Adipocyte (in vitro differentiated cells): ENCODE measurements at regions not wholly inside any gene's neighbourhood (a gene's known extent, or its start where the extent isn't known, plus 50 kb on each side); places are given as distances from the start of the nearest gene placed in this dataset.
"Not testable (repeated sequence)": the region's sequence is repeated elsewhere in the genome, so short reads cannot be mapped to it uniquely, and the experiment has no call there.

ENCODE experiments used
- DNase-seq: peaks from one replicate; pipeline ENCODE4 v3.0.0-alpha.2; 2015; ENCODE audit warnings: low read depth
- H3K27me3 ChIP-seq: replicated peaks from 2 replicates; pipeline ENCODE4 v1.7.0; 2013; ENCODE audit warnings: mild to moderate bottlenecking, low read length, moderate library complexity; ENCODE audit not compliant: control insufficient read depth, insufficient read depth
- H3K36me3 ChIP-seq: 2 replicates; pipeline ENCODE4 v1.7.0; 2013; ENCODE audit warnings: low read length, mild to moderate bottlenecking, moderate library complexity; ENCODE audit not compliant: control insufficient read depth, insufficient read depth, severe bottlenecking
- H3K4me1 ChIP-seq: 2 replicates; pipeline ENCODE4 v1.7.0; 2013; ENCODE audit warnings: mild to moderate bottlenecking, low read length, moderate library complexity; ENCODE audit not compliant: control insufficient read depth, insufficient read depth
- H3K4me3 ChIP-seq: 2 replicates; pipeline ENCODE4 v1.7.0; 2013; ENCODE audit warnings: mild to moderate bottlenecking, low read length, moderate library complexity
- H3K9ac ChIP-seq: 2 replicates; pipeline ENCODE4 v1.7.0; 2013; ENCODE audit warnings: mild to moderate bottlenecking, low read length, moderate library complexity
- H3K9me3 ChIP-seq: 2 replicates; pipeline ENCODE4 v1.7.0; 2013; ENCODE audit warnings: mild to moderate bottlenecking, low read length, moderate library complexity; ENCODE audit not compliant: control insufficient read depth

- DNase-seq = peak; percentile 7
- H3K4me1 ChIP-seq = no peaks in the 10 kb centered on the region
These were observed 178.7 kb upstream of the ANKRD28 start for GRCh38 chr3:15976524-15976923.

DNA sequence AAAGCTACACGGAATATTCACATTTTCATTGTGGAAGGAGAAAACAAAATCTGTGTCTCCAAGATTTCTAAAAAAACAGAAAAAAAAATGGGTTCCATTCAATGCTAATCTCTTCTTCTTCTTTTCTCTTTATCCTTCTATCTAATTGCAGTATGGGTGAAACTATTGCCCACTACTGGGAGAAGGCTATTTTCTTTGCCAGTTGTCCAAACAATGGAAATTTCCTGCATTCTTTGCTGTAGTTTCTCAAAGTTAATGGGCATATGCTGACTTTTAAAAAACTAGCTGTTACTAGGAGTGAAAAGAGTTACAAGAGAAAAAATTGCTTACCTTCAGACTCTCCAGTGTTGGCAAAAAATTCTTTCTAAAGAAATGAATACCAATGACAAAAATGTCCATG, 179.3 kb upstream of the ANKRD28 start:
- Histone ChIP-seq H3K36me3 (no peaks in the 10 kb centered on the region), H3K9me3 (no peaks in the 10 kb centered on the region), H3K4me1 (peaks cover under 1% of the 10 kb centered on the region), H3K4me3 (no peak overlapping the region), H3K9ac (no peak overlapping the region), H3K27me3 (no peaks in the 10 kb centered on the region)
- peak; percentile 47 for DNase-seq

More at GRCh38 chr3:15976524-15976923, 178.7 kb upstream of the ANKRD28 start:
- no peak overlapping the region for H3K9ac ChIP-seq
- H3K36me3 ChIP-seq = no peaks in the 10 kb centered on the region
- H3K9me3 ChIP-seq = no peaks in the 10 kb centered on the region
- H3K4me3 ChIP-seq = no peak overlapping the region
- H3K27me3 ChIP-seq = no peaks in the 10 kb centered on the region

DNA sequence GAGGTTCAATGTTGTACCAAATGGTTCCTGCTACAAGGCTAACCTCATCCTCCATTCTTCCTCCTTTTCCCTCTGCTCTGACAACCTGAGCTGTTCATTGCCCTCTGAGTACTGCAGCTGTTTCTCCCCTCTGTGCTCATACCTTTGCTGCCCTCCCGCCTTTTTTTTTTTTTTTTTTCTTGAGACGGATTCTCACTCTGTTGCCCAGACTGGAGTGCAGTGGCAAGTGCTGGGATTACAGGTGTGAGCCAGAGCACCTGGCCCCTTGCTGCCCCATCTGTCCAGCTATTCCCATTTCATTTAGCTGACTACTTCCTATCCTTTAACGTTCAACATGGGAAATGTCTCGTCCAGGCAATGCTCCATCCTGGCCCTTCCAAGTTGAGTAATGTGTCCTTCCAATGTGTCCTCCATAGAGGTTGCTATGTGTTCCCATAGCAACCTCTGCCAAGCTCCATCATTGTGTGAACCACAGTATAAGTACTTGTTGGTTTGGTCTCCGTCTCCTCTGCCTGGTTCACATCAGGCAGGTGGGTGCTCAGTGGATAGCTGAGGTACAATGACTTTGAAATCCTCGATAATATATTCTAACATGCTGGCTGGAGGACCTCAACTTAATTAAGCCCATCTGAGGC, 179.9 kb upstream of the ANKRD28 start:
- Histone ChIP-seq H3K36me3 (no peaks in the 10 kb centered on the region), H3K27me3 (no peaks in the 10 kb centered on the region), H3K9me3 (no peaks in the 10 kb centered on the region), H3K4me3 (no peak overlapping the region), H3K9ac (no peak overlapping the region), H3K4me1 (peaks cover 7% of the 10 kb centered on the region)
- no peak for DNase-seq

- Histone ChIP-seq H3K27me3 (no peaks in the 10 kb centered on the region), H3K36me3 (no peaks in the 10 kb centered on the region), H3K9ac (no peak overlapping the region), H3K9me3 (no peaks in the 10 kb centered on the region), H3K4me3 (no peak overlapping the region), H3K4me1 (peaks cover 17% of the 10 kb centered on the region)
- no peak for DNase-seq
These were observed 181.0 kb upstream of the ANKRD28 start for GRCh38 chr3:15978801-15979200.

GRCh38 chr3:15979495-15979894, 181.7 kb upstream of the ANKRD28 start:
- DNase-seq = no peak
- H3K9me3 ChIP-seq = no peaks in the 10 kb centered on the region
- no peak overlapping the region for H3K9ac ChIP-seq
- H3K36me3 ChIP-seq = no peaks in the 10 kb centered on the region
- H3K4me1 ChIP-seq = peaks cover 23% of the 10 kb centered on the region
- H3K4me3 ChIP-seq = no peak overlapping the region
- H3K27me3 ChIP-seq = no peaks in the 10 kb centered on the region

DNA sequence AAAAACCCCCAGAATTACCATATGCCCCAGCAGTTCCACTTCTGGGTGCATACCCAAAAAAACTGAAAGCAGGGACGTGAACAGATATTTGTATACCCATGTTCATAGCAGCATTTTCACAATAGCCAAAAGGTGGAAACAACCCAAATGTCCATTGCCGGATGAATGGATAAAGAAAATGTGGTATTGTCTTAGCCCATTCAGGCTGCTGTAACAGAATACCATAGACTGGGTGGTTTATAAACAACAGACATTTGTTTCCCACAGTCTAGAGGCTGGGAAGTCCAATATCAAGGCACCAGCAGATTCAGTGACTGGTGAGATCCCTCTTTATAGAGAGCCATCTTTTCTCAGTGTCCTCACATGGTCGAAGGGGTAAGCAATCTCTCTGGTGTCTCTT, 182.1 kb upstream of the ANKRD28 start:
- Histone ChIP-seq H3K4me1 (peaks cover 23% of the 10 kb centered on the region), H3K27me3 (no peaks in the 10 kb centered on the region), H3K9me3 (no peaks in the 10 kb centered on the region), H3K36me3 (no peaks in the 10 kb centered on the region), H3K9ac (no peak overlapping the region), H3K4me3 (no peak overlapping the region)
- DNase-seq = no peak

- DNase-seq = no peak
- Histone ChIP-seq H3K9me3 (no peaks in the 10 kb centered on the region), H3K27me3 (no peaks in the 10 kb centered on the region), H3K4me1 (peaks cover 23% of the 10 kb centered on the region), H3K9ac (peak overlapping the region; percentile 77), H3K4me3 (peak overlapping the region; percentile 66), H3K36me3 (no peaks in the 10 kb centered on the region)
These were observed 184.5 kb upstream of the ANKRD28 start for GRCh38 chr3:15982243-15982642.

DNA sequence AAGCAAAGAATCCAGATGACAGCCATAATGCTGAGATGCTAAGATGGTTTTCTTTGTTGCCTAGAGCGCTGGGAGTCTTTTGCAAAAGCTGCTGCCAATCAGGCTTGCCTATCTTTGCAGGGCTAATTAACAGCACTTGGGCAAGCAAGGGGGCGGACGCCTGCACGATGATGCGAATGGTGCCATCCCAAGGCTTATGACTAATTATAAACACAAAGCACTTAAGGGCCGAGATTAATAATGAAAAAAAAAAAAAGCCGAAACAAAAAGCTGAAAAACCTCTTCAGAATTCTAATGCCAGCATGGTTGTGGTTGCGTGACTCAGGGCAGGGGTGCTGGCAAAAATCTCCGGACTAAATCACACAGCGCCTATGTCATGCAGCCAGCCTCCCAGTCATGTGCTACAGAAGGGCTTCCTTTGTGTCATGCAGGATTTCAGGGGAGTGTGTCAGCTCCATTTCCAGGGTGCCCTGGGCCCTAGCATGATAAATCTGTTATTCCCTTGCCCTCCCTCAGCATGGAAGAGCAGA, 185.0 kb upstream of the ANKRD28 start:
- H3K4me1 ChIP-seq = peaks cover 23% of the 10 kb centered on the region
- peak overlapping the region; percentile 66 for H3K4me3 ChIP-seq
- no peaks in the 10 kb centered on the region for H3K36me3 ChIP-seq
- DNase-seq = peak; percentile 89
- H3K9me3 ChIP-seq = no peaks in the 10 kb centered on the region
- no peaks in the 10 kb centered on the region for H3K27me3 ChIP-seq
- H3K9ac ChIP-seq = peak overlapping the region; percentile 77

DNA sequence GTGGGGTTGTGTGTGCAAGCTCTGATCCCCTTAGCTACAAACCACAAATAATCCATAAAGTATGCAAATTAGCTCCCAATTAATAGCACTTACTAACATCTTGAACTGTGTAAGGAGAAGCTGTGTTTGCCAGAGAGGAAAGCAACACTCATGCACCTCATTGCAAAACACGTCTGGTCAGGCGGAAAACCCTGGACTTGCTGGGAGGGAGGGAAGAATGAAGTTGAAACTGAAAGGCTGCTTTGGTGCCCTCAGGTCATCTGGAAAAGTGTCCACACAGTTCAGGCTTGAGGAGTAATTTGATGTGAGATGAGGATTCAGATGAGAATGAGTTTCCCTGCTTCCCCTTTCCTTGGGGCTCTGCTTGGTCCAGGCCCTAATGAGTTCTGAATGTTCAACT, 185.5 kb upstream of the ANKRD28 start:
- Histone ChIP-seq H3K9ac (peak overlapping the region; percentile 77), H3K4me1 (peaks cover 23% of the 10 kb centered on the region), H3K9me3 (no peaks in the 10 kb centered on the region), H3K27me3 (no peaks in the 10 kb centered on the region), H3K36me3 (no peaks in the 10 kb centered on the region), H3K4me3 (peak overlapping the region; percentile 66)
- peak; percentile 90 for DNase-seq

GRCh38 chr3:15983693-15984092, 185.9 kb upstream of the ANKRD28 start:
- no peaks in the 10 kb centered on the region for H3K9me3 ChIP-seq
- DNase-seq = no peak
- no peaks in the 10 kb centered on the region for H3K36me3 ChIP-seq
- H3K4me3 ChIP-seq = peak overlapping the region; percentile 66
- no peaks in the 10 kb centered on the region for H3K27me3 ChIP-seq
- H3K4me1 ChIP-seq = peaks cover 23% of the 10 kb centered on the region
- H3K9ac ChIP-seq = peak overlapping the region; percentile 77

- peak; percentile 35 for DNase-seq
- Histone ChIP-seq H3K36me3 (no peaks in the 10 kb centered on the region), H3K4me3 (no peak overlapping the region)
These were observed 185.1 kb upstream of the GALNT15 start for GRCh38 chr3:15989419-15989818.

GRCh38 chr3:15993660-15994059, 180.8 kb upstream of the GALNT15 start:
- H3K4me3 ChIP-seq, H3K36me3 ChIP-seq, H3K9ac ChIP-seq, H3K4me1 ChIP-seq, H3K9me3 ChIP-seq, H3K27me3 ChIP-seq, DNase-seq: not testable (repeated sequence)

More at GRCh38 chr3:15989419-15989818, 185.1 kb upstream of the GALNT15 start:
- Histone ChIP-seq H3K9ac (no peak overlapping the region), H3K27me3 (no peaks in the 10 kb centered on the region), H3K4me1 (no peaks in the 10 kb centered on the region), H3K9me3 (no peaks in the 10 kb centered on the region)
